ENCODE measurements at regions not wholly inside any gene's neighbourhood (a gene's known extent, or its start where the extent isn't known, plus 50 kb on each side); places are given as distances from the start of the nearest gene placed in this dataset.

GRCh38 chr2:40725950-40726349 lies 274.1 kb upstream of the SLC8A1 start:
- no peak overlapping the region for H3K4me2 ChIP-seq (ENCODE audit: low read depth, low read length)
- no peak overlapping the region for H2AFZ ChIP-seq (ENCODE audit: low read length)
- H3K27me3 ChIP-seq (replicated peaks; ENCODE audit: insufficient read depth, low read length) = no peaks in the 10 kb centered on the region
- no peaks in the 10 kb centered on the region for H3K9me3 ChIP-seq (replicated peaks; ENCODE audit: insufficient read depth, low read length)
- H3K36me3 ChIP-seq (replicated peaks; ENCODE audit: insufficient read depth, low read length) = no peaks in the 10 kb centered on the region
- H3K9ac ChIP-seq (ENCODE audit: low read length) = no peak overlapping the region
- H3K9me2 ChIP-seq (replicated peaks; ENCODE audit: insufficient read depth, low read length) = no peaks in the 10 kb centered on the region
- no peak for DNase-seq
- no peak for TF ChIP-seq EZH2phosphoT487 (IDR thresholded peaks at IDR 0.05; ENCODE audit: low read length)
- TF ChIP-seq EZH2 (optimal IDR thresholded peaks at IDR 0.05; ENCODE audit: low read depth, low read length) = no peak
- TF ChIP-seq, protein P1, sequence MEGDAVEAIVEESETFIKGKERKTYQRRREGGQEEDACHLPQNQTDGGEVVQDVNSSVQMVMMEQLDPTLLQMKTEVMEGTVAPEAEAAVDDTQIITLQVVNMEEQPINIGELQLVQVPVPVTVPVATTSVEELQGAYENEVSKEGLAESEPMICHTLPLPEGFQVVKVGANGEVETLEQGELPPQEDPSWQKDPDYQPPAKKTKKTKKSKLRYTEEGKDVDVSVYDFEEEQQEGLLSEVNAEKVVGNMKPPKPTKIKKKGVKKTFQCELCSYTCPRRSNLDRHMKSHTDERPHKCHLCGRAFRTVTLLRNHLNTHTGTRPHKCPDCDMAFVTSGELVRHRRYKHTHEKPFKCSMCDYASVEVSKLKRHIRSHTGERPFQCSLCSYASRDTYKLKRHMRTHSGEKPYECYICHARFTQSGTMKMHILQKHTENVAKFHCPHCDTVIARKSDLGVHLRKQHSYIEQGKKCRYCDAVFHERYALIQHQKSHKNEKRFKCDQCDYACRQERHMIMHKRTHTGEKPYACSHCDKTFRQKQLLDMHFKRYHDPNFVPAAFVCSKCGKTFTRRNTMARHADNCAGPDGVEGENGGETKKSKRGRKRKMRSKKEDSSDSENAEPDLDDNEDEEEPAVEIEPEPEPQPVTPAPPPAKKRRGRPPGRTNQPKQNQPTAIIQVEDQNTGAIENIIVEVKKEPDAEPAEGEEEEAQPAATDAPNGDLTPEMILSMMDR (IDR thresholded peaks at IDR 0.05; ENCODE audit: low read length) = no peak
- no peaks in the 10 kb centered on the region for H3K79me2 ChIP-seq (ENCODE audit: low read length)
- H4K20me1 ChIP-seq (ENCODE audit: insufficient read depth, low read length) = no peaks in the 10 kb centered on the region
- no peak overlapping the region for H3K4me3 ChIP-seq (ENCODE audit: low read length)
- H3K4me1 ChIP-seq (ENCODE audit: low read length) = no peaks in the 10 kb centered on the region
- H3F3A ChIP-seq (ENCODE audit: insufficient read depth, low read length) = no peaks in the 10 kb centered on the region
- no peak overlapping the region for H3K27ac ChIP-seq (ENCODE audit: low read length)

DNA sequence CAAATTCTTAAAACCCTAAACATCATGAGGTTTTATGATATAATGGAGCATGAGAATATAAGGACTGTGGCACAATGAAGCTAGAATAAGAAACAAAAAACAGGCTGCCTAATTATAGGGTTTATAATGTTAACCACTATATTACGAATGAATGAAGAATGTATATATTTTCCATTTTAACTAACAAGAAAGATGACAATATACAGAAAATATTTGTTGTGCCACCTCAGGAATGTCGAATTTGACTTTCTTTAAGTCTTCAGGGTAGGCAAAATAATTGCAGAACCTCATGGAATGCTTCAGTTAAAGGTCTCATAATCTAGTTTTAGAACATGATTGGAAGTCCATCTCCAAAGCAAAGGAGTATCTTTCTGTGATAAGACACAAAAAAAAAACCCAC lies 282.9 kb upstream of the SLC8A1 start:
- Histone ChIP-seq H3K4me1 (ENCODE audit: low read length) (no peaks in the 10 kb centered on the region), H3K9me3 (replicated peaks; ENCODE audit: insufficient read depth, low read length) (no peaks in the 10 kb centered on the region), H3K27ac (ENCODE audit: low read length) (no peak overlapping the region), H2AFZ (ENCODE audit: low read length) (no peak overlapping the region), H4K20me1 (ENCODE audit: insufficient read depth, low read length) (no peaks in the 10 kb centered on the region), H3K9ac (ENCODE audit: low read length) (no peak overlapping the region), H3K27me3 (replicated peaks; ENCODE audit: insufficient read depth, low read length) (no peaks in the 10 kb centered on the region), H3F3A (ENCODE audit: insufficient read depth, low read length) (no peaks in the 10 kb centered on the region), H3K4me2 (ENCODE audit: low read depth, low read length) (no peak overlapping the region), H3K9me2 (replicated peaks; ENCODE audit: insufficient read depth, low read length) (no peaks in the 10 kb centered on the region), H3K4me3 (ENCODE audit: low read length) (no peak overlapping the region), H3K79me2 (ENCODE audit: low read length) (no peaks in the 10 kb centered on the region), H3K36me3 (replicated peaks; ENCODE audit: insufficient read depth, low read length) (no peaks in the 10 kb centered on the region)
- no peak for TF ChIP-seq EZH2 (optimal IDR thresholded peaks at IDR 0.05; ENCODE audit: low read depth, low read length)
- TF ChIP-seq EZH2phosphoT487 (IDR thresholded peaks at IDR 0.05; ENCODE audit: low read length) = no peak
- TF ChIP-seq, protein P1 (IDR thresholded peaks at IDR 0.05; ENCODE audit: low read length) = no peak
- DNase-seq = no peak

DNA sequence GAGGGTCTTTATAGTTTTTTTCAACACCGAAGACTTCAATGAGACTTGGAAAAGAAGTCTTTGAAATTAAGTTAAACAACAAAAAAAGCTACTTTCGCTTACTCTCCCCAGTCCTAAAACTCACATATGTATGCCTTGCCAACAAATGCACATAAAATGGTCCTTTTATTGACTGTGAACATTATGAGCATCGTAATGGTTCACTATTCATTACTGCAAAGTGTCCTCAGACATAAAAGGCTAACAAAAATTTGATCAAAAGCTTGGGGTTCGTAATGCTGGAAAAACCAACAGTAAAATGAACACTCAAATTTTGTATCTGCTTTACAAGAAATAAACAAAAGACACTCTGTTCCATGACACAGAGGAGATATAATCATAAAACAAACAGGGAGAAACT lies 285.3 kb upstream of the SLC8A1 start:
- Histone ChIP-seq H3K9me2 (replicated peaks; ENCODE audit: insufficient read depth, low read length) (no peaks in the 10 kb centered on the region), H3F3A (ENCODE audit: insufficient read depth, low read length) (no peaks in the 10 kb centered on the region), H3K4me3 (ENCODE audit: low read length) (no peak overlapping the region), H3K9ac (ENCODE audit: low read length) (no peak overlapping the region), H3K4me1 (ENCODE audit: low read length) (no peaks in the 10 kb centered on the region), H3K79me2 (ENCODE audit: low read length) (no peaks in the 10 kb centered on the region), H3K4me2 (ENCODE audit: low read depth, low read length) (no peak overlapping the region), H3K27me3 (replicated peaks; ENCODE audit: insufficient read depth, low read length) (no peaks in the 10 kb centered on the region), H3K27ac (ENCODE audit: low read length) (no peak overlapping the region), H4K20me1 (ENCODE audit: insufficient read depth, low read length) (no peaks in the 10 kb centered on the region), H3K36me3 (replicated peaks; ENCODE audit: insufficient read depth, low read length) (no peaks in the 10 kb centered on the region), H2AFZ (ENCODE audit: low read length) (no peak overlapping the region), H3K9me3 (replicated peaks; ENCODE audit: insufficient read depth, low read length) (no peaks in the 10 kb centered on the region)
- no peak for TF ChIP-seq EZH2phosphoT487 (IDR thresholded peaks at IDR 0.05; ENCODE audit: low read length)
- TF ChIP-seq, protein P1 (IDR thresholded peaks at IDR 0.05; ENCODE audit: low read length) = no peak
- TF ChIP-seq EZH2 (optimal IDR thresholded peaks at IDR 0.05; ENCODE audit: low read depth, low read length) = no peak
- DNase-seq = no peak

All from MM.1S (cell line).